Esophagus squamous epithelium (tissue), 5 donors: ENCODE measurements at regions not wholly inside any gene's neighbourhood (a gene's known extent, or its start where the extent isn't known, plus 50 kb on each side); places are given as distances from the start of the nearest gene placed in this dataset.
"Not testable (repeated sequence)": the region's sequence is repeated elsewhere in the genome, so short reads cannot be mapped to it uniquely, and the experiment has no call there.

Source experiments
- DNase-seq: peaks from one replicate; lab custom pipeline; 2025; lab: John Stamatoyannopoulos, UW
- H3K27ac ChIP-seq, 4 donors: fragments of 200-600 bp; sonication (generic); one replicate each; pipeline ENCODE4 v1.5.1; 2016 to 2019; ENCODE audit warnings: mild to moderate bottlenecking in 1 of 4
- H3K27me3 ChIP-seq, 4 donors: fragments of 200-600 bp; sonication (generic); 1 replicate in 3 of 4; 2 replicates in 1 of 4; pipeline versions ENCODE4 v1.5.1 to v1.6.0; 2017 to 2021; ENCODE audit warnings: antibody characterized with exemption in 1 of 4
- H3K36me3 ChIP-seq, 3 donors: fragments of 200-600 bp; sonication (generic); one replicate each; pipeline ENCODE4 v1.5.1; 2016 to 2019
- H3K4me1 ChIP-seq, 3 donors: fragments of 200-600 bp; sonication (generic); one replicate each; pipeline ENCODE4 v1.5.1; 2017 to 2019
- H3K4me3 ChIP-seq, 4 donors: fragments of 200-600 bp; sonication (generic); 1 replicate in 3 of 4; 2 replicates in 1 of 4; pipeline ENCODE4 v1.5.1; 2016 to 2019; ENCODE audit warnings: mild to moderate bottlenecking in 2 of 4, moderate library complexity in 1 of 4
- H3K9me3 ChIP-seq, 3 donors: fragments of 200-600 bp; sonication (generic); one replicate each; pipeline ENCODE4 v1.5.1; 2016 to 2019
- CTCF ChIP-seq, 6 experiments: fragments of 450-650 bp in 4 of 6; fragments of 200-600 bp in 2 of 6; sonication (generic) in 2 of 6; IDR thresholded peaks; one replicate each; pipeline ENCODE4 v1.5.1; 2016 to 2019; ENCODE audit warnings: antibody characterized with exemption in 6 of 6, mild to moderate bottlenecking in 4 of 6, moderate library complexity in 4 of 6
- POLR2A ChIP-seq, 4 donors: fragments of 450-650 bp; IDR thresholded peaks; one replicate each; pipeline ENCODE4 v1.6.1; 2017; ENCODE audit warnings: antibody characterized with exemption in 4 of 4, mild to moderate bottlenecking in 4 of 4, moderate library complexity in 3 of 4
- WGBS, 2 donors: methylation state at CpG; one replicate each; pipeline ENCODE4 v1.1.5; 2018; 5-methylcytosine and 5-hydroxymethylcytosine counted together
- intact Hi-C: fragments of 100-400 bp; cut with DNase I; formaldehyde crosslinking; loops from one replicate; pipeline ENCODE4 v1.15.0; 2022
- donor health status: DM: yes; HTN: yes; CAD: no.

- no peak for TF ChIP-seq CTCF (IDR thresholded peaks at IDR 0.05)
- TF ChIP-seq POLR2A (IDR thresholded peaks at IDR 0.05), result no peak
- H3K4me1 ChIP-seq, result peaks cover 0 to 10% (median 0%) of the 10 kb centered on the region in 3 donors
- DNase-seq, result no peak
- no peaks in the 10 kb centered on the region for H3K36me3 ChIP-seq
- no peaks in the 10 kb centered on the region for H3K9me3 ChIP-seq
- peaks cover 0 to 18% (median 0%) of the 10 kb centered on the region in 4 donors for H3K27me3 ChIP-seq
- intact Hi-C loops, result no loop called here
- no peak overlapping the region for H3K4me3 ChIP-seq
- 41 to 57% methylated on average over 4 of the region's 4 CpGs for WGBS, 2 donors
- no peak overlapping the region for H3K27ac ChIP-seq
These were observed 289.5 kb upstream of the PPARGC1A start for GRCh38 chr4:24179201-24179840.

- H3K4me3 ChIP-seq, intact Hi-C loops, H3K27me3 ChIP-seq, DNase-seq, H3K9me3 ChIP-seq, H3K27ac ChIP-seq, H3K36me3 ChIP-seq: not testable (repeated sequence)
- H3K4me1 ChIP-seq, result peaks cover 0 to 10% (median 0%) of the 10 kb centered on the region in 3 donors
- WGBS, 2 donors, result 74 to 77% methylated on average over 2 of the region's 2 CpGs
These were observed 287.6 kb upstream of the PPARGC1A start for GRCh38 chr4:24177443-24177842.

- no peak overlapping the region for H3K4me3 ChIP-seq
- DNase-seq, result no peak
- no peak for TF ChIP-seq CTCF (IDR thresholded peaks at IDR 0.05)
- no peak for TF ChIP-seq POLR2A (IDR thresholded peaks at IDR 0.05)
- H3K27me3 ChIP-seq, result peaks cover 0 to 5% (median 0%) of the 10 kb centered on the region in 4 donors
- no peak overlapping the region for H3K27ac ChIP-seq
- H3K36me3 ChIP-seq, result no peaks in the 10 kb centered on the region
- 82 to 84% methylated on average over 7 of the region's 7 CpGs for WGBS, 2 donors
- H3K4me1 ChIP-seq, result peaks cover 0 to 3% (median 0%) of the 10 kb centered on the region in 3 donors
- intact Hi-C loops, result no loop called here
- no peaks in the 10 kb centered on the region for H3K9me3 ChIP-seq
These were observed 285.9 kb upstream of the PPARGC1A start for GRCh38 chr4:24175707-24176106.

GRCh38 chr4:24174602-24175001, 284.8 kb upstream of the PPARGC1A start:
- DNase-seq, result no peak
- TF ChIP-seq POLR2A (IDR thresholded peaks at IDR 0.05) (no peak), CTCF (IDR thresholded peaks at IDR 0.05) (no peak)
- H3K36me3 ChIP-seq, result no peaks in the 10 kb centered on the region
- no peak overlapping the region for H3K4me3 ChIP-seq
- H3K4me1 ChIP-seq, result no peaks in the 10 kb centered on the region
- peaks cover 0 to 5% (median 0%) of the 10 kb centered on the region in 4 donors for H3K27me3 ChIP-seq
- intact Hi-C loops, result no loop called here
- no peaks in the 10 kb centered on the region for H3K9me3 ChIP-seq
- H3K27ac ChIP-seq, result no peak overlapping the region
- whole genome bisulfite sequencing, 2 donors, result 27 to 35% methylated on average over 4 of the region's 4 CpGs

GRCh38 chr4:24172406-24172805, 282.6 kb upstream of the PPARGC1A start:
- TF ChIP-seq POLR2A (IDR thresholded peaks at IDR 0.05) (no peak), CTCF (IDR thresholded peaks at IDR 0.05) (no peak)
- 77 to 82% methylated on average over 4 of the region's 4 CpGs for WGBS, 2 donors
- no peaks in the 10 kb centered on the region for H3K9me3 ChIP-seq
- H3K4me1 ChIP-seq, result no peaks in the 10 kb centered on the region
- H3K27ac ChIP-seq, result no peak overlapping the region
- H3K4me3 ChIP-seq, result no peak overlapping the region
- intact Hi-C loops, result no loop called here
- H3K27me3 ChIP-seq, result no peaks in the 10 kb centered on the region
- no peaks in the 10 kb centered on the region for H3K36me3 ChIP-seq
- no peak for DNase-seq

- H3K9me3 ChIP-seq, result no peaks in the 10 kb centered on the region
- no peaks in the 10 kb centered on the region for H3K36me3 ChIP-seq
- no peaks in the 10 kb centered on the region for H3K27me3 ChIP-seq
- no peak for DNase-seq
- no peaks in the 10 kb centered on the region for H3K4me1 ChIP-seq
- H3K27ac ChIP-seq, result no peak overlapping the region
- intact Hi-C loops, result no loop called here
- H3K4me3 ChIP-seq, result no peak overlapping the region
- TF ChIP-seq CTCF (IDR thresholded peaks at IDR 0.05) (no peak), POLR2A (IDR thresholded peaks at IDR 0.05) (no peak)
These were observed 280.1 kb upstream of the PPARGC1A start for GRCh38 chr4:24169956-24170355.
